ENCODE measurements at regions not wholly inside any gene's neighbourhood (a gene's known extent, or its start where the extent isn't known, plus 50 kb on each side); places are given as distances from the start of the nearest gene placed in this dataset.

DNA sequence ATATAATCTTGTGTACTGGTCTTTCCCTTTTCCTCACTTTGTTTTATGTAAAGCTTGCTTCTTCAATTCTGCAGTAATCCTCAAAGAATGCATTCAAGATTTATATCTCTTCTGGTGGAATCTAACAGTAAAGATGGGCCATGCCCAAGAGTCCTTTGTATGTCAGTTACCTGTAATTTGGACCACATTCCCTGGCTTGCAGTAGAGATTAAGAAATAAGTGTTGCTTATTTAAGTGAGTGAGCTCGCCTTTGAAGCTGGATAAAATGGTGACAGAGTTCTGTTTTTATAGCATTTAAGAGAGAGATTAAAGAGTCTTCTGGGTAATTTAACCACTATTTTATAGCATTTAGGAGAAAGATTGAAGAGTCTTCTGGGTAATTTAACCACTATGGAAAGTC, 262.1 kb upstream of the ATP2B1 start:
- Histone ChIP-seq H3K36me3 (no peaks in the 10 kb centered on the region), H3K4me3 (no peak overlapping the region), H3K27me3 (no peaks in the 10 kb centered on the region), H3K9me3 (no peaks in the 10 kb centered on the region), H3K4me1 (peaks cover 0 to 5% of the 10 kb centered on the region in 2 donors), H3K27ac (no peak overlapping the region)
- no peak for DNase-seq (ENCODE audit: low spot score)
- TF ChIP-seq, protein P1, sequence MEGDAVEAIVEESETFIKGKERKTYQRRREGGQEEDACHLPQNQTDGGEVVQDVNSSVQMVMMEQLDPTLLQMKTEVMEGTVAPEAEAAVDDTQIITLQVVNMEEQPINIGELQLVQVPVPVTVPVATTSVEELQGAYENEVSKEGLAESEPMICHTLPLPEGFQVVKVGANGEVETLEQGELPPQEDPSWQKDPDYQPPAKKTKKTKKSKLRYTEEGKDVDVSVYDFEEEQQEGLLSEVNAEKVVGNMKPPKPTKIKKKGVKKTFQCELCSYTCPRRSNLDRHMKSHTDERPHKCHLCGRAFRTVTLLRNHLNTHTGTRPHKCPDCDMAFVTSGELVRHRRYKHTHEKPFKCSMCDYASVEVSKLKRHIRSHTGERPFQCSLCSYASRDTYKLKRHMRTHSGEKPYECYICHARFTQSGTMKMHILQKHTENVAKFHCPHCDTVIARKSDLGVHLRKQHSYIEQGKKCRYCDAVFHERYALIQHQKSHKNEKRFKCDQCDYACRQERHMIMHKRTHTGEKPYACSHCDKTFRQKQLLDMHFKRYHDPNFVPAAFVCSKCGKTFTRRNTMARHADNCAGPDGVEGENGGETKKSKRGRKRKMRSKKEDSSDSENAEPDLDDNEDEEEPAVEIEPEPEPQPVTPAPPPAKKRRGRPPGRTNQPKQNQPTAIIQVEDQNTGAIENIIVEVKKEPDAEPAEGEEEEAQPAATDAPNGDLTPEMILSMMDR (IDR thresholded peaks at IDR 0.05) = no peak

DNA sequence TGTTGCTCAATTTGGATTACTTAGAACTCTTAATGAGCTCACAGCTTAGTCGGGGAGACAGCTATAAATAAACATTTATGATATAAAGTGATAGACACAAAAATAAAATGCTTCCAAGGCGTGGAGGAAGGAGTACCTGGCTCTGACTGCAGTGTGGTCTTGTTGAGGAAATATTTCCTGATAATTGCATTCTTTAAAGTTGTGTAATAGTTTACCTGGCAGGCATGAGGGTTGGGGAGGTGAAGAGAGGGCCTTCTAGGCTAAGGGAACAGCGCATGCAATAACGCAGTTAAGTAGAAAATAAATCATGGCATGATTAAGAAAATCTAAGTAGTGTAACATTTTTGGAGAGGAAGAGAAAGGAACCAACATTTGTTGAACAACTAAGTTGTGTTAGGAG, 260.5 kb upstream of the ATP2B1 start:
- Histone ChIP-seq H3K9me3 (no peaks in the 10 kb centered on the region), H3K27me3 (no peaks in the 10 kb centered on the region), H3K4me3 (no peak overlapping the region), H3K36me3 (no peaks in the 10 kb centered on the region), H3K27ac (no peak overlapping the region), H3K4me1 (peaks cover 0 to 5% of the 10 kb centered on the region in 2 donors)
- TF ChIP-seq, protein P1 (IDR thresholded peaks at IDR 0.05) = no peak
- DNase-seq (ENCODE audit: low spot score) = no peak

DNA sequence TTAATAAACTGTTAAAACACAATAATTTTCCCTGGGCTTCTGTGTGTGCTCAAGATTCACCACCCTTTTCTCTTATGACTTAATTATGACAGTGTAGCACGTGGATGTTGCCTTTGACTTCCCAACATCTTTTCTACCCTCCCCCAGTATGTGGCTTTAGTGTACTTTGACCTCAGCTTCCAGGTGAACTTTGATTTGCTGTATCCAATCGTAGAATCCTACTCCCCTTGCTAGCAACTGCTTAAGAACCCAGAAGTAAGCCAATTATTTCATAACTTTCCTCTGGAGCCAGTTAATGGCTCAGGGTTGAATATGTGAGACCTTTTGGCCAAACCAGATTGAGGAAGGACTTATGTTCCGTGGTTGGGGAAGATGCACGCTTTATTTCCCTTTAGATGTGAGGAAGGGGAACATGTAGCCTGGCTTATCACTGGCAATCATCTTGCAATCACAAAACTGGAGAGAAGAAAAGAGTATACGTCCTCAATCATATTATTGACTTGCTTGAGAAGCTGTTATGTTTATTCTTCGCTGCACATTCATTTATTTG, 259.6 kb upstream of the ATP2B1 start:
- no peak for DNase-seq (ENCODE audit: low spot score)
- TF ChIP-seq, protein P1 (IDR thresholded peaks at IDR 0.05) = no peak
- Histone ChIP-seq H3K4me1 (peaks cover 0 to 5% of the 10 kb centered on the region in 2 donors), H3K36me3 (no peaks in the 10 kb centered on the region), H3K9me3 (no peaks in the 10 kb centered on the region), H3K27ac (no peak overlapping the region), H3K4me3 (no peak overlapping the region), H3K27me3 (no peaks in the 10 kb centered on the region)

DNA sequence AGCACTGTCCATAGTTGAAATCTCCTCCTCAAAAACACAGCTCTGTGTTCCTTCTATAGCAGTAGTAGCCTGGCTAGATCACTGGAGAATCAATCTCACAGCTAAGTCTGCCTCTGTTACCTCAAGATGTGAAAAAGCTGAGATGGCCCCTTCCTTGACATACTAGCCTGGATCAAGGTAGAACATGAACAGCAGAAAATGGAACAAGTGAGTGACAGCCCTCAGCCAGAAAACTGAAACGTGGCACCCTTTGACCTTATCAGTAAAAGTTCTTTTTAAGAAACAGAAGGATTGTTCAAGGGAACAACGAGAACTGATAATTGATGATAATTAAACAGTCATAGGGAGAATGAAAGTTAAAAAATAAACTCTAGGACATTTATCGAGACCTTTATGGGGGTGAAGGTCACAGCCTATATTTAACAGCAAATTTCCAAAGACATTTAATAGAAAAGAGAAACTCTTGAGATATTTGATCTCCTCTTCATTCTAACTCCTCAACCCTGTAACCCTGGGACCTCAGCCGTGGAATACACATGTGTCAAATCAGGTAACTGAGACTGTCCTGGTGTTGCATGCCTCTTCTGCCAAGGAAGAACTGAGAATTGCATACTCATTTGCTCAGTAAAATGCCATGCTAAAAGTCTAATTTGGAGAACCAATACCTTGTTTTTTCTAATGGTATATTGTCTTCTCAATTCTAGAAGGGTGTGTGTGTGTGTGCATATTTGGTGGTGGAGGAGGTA, 258.0 kb upstream of the ATP2B1 start:
- no peak for DNase-seq (ENCODE audit: low spot score)
- H3K4me3 ChIP-seq = no peak overlapping the region
- no peak overlapping the region for H3K27ac ChIP-seq
- H3K27me3 ChIP-seq = no peaks in the 10 kb centered on the region
- TF ChIP-seq, protein P1 (IDR thresholded peaks at IDR 0.05) = no peak
- H3K9me3 ChIP-seq = no peaks in the 10 kb centered on the region
- H3K36me3 ChIP-seq = no peaks in the 10 kb centered on the region
- H3K4me1 ChIP-seq = no peaks in the 10 kb centered on the region

GRCh38 chr12:89965993-89966392, 257.4 kb upstream of the ATP2B1 start:
- Histone ChIP-seq H3K27ac (no peak overlapping the region), H3K4me3 (no peak overlapping the region), H3K27me3 (no peaks in the 10 kb centered on the region), H3K36me3 (no peaks in the 10 kb centered on the region), H3K4me1 (no peaks in the 10 kb centered on the region), H3K9me3 (no peaks in the 10 kb centered on the region)
- TF ChIP-seq, protein P1 (IDR thresholded peaks at IDR 0.05) = no peak
- no peak for DNase-seq (ENCODE audit: low spot score)

All from right atrium auricular region (tissue), 2 donors.